SK-N-SH treated with all-trans-retinoic acid at 6 μM for 48 hours (cell line): ENCODE measurements at regions not wholly inside any gene's neighbourhood (a gene's known extent, or its start where the extent isn't known, plus 50 kb on each side); places are given as distances from the start of the nearest gene placed in this dataset.

ENCODE experiments used
- ARNTL ChIP-seq: fragments of 450-650 bp; formaldehyde crosslinking; IDR thresholded peaks from 2 replicates; pipeline ENCODE4 v1.5.0; 2020; ENCODE audit warnings: low read depth, mild to moderate bottlenecking, moderate library complexity, borderline replicate concordance
- BACH2 ChIP-seq: fragments of 250-450 bp; sonication (Bioruptor Pico); IDR thresholded peaks from 2 replicates; pipeline ENCODE4 v1.9.0; 2021; ENCODE audit warnings: mild to moderate bottlenecking, borderline replicate concordance
- CREB5 ChIP-seq: fragments of 250-450 bp; sonication (Bioruptor Pico); IDR thresholded peaks from 2 replicates; pipeline ENCODE4 v1.5.1; 2020; ENCODE audit warnings: low read depth, mild to moderate bottlenecking, moderate library complexity
- OSR1 ChIP-seq: fragments of 250-450 bp; sonication (Bioruptor Pico); IDR thresholded peaks from 2 replicates; pipeline ENCODE4 v1.8.0; 2022; ENCODE audit warnings: moderate library complexity, mild to moderate bottlenecking, inconsistent platforms
- PATZ1 ChIP-seq: fragments of 250-450 bp; sonication (Bioruptor Pico); IDR thresholded peaks from 2 replicates; pipeline ENCODE4 v1.8.0; 2020; ENCODE audit warnings: mild to moderate bottlenecking, moderate library complexity, borderline replicate concordance
- PPARA ChIP-seq: fragments of 250-450 bp; sonication (Bioruptor Pico); IDR thresholded peaks from 2 replicates; pipeline ENCODE4 v1.5.0; 2020; ENCODE audit warnings: mild to moderate bottlenecking, borderline replicate concordance
- SNAI2 ChIP-seq: fragments of 250-450 bp; sonication (Bioruptor Pico); IDR thresholded peaks from 2 replicates; pipeline ENCODE4 v1.5.0; 2020; ENCODE audit warnings: mild to moderate bottlenecking, moderate library complexity
- TOX ChIP-seq: fragments of 250-450 bp; sonication (Bioruptor Pico); IDR thresholded peaks from 2 replicates; pipeline ENCODE4 v1.8.0; 2021; ENCODE audit warnings: mild to moderate bottlenecking, moderate library complexity, borderline replicate concordance
- ZC3H10 ChIP-seq: fragments of 250-450 bp; sonication (Bioruptor Pico); IDR thresholded peaks from 2 replicates; pipeline ENCODE4 v1.5.1; 2021; ENCODE audit warnings: mild to moderate bottlenecking, moderate library complexity
- ZFP3 ChIP-seq: fragments of 250-450 bp; sonication (Bioruptor Pico); IDR thresholded peaks from 2 replicates; pipeline ENCODE4 v1.5.0; 2020; ENCODE audit warnings: mild to moderate bottlenecking, moderate library complexity
- ZFP30 ChIP-seq: fragments of 450-650 bp; formaldehyde crosslinking; IDR thresholded peaks from 2 replicates; pipeline ENCODE4 v1.5.0; 2022; ENCODE audit warnings: mild to moderate bottlenecking, moderate library complexity
- ZNF70 ChIP-seq: fragments of 450-650 bp; formaldehyde crosslinking; IDR thresholded peaks from 2 replicates; pipeline ENCODE4 v1.5.0; 2020; ENCODE audit warnings: mild to moderate bottlenecking, moderate library complexity
- ZNF8 ChIP-seq: fragments of 450-650 bp; formaldehyde crosslinking; IDR thresholded peaks from 2 replicates; pipeline ENCODE4 v1.5.0; 2020; ENCODE audit warnings: mild to moderate bottlenecking, moderate library complexity
- TF ChIP-seq, protein P1 (sequence below): fragments of 250-450 bp; sonication (Bioruptor Pico); IDR thresholded peaks from 2 replicates; pipeline ENCODE4 v1.5.0; 2020; ENCODE audit warnings: mild to moderate bottlenecking, moderate library complexity

DNA sequence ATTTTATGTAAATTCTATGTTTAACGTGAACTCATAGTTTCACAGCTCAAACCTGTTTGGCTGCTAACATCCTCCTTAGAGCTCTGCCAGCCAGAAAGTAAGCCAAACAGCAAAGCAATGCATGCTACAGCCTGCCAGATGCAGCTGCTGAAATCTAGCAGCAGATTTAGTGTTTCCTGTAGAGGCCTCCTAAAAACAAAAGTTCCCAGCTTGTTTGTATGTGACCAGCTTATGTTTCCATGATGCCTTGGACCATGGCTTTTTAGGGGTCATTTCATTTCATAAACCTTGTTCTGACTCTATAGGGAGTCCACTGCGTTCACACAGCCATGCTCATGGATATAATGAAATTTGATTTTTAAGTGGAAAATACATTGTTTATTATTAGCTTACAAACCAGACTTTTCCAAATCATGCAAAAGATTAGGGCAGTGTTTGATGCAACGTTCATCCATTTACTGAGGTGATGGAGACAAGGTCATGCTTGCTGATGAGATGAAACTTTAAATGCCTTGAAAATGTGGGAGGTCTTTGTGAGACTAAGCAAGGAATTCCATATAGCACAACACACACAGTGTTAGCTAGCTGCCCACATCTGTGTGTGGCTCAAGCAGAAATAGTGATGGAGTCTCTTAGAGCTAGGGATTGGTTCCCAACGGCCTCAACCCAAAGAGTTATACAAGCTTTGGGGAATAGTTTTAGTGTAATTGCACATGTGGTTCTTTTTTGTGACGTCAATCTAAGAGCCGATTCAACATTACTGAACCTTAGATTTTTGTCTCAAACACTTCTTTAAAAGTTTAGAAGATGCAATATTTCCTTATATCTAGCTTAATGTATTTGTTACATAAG, 157.5 kb upstream of the LRIG3 start:
- TF ChIP-seq ZFP3 (CRISPR knock-in tag) (no peak), CREB5 (CRISPR knock-in tag) (no peak), PATZ1 (CRISPR knock-in tag) (no peak), ZNF8 (CRISPR knock-in tag) (no peak), SNAI2 (no peak), ZNF70 (CRISPR knock-in tag) (no peak), BACH2 (CRISPR knock-in tag) (no peak), OSR1 (CRISPR knock-in tag) (no peak), ZFP30 (no peak), ZC3H10 (CRISPR knock-in tag) (no peak), ARNTL (CRISPR knock-in tag) (no peak), TOX (CRISPR knock-in tag) (no peak), PPARA (CRISPR knock-in tag) (no peak)
- TF ChIP-seq, protein P1, sequence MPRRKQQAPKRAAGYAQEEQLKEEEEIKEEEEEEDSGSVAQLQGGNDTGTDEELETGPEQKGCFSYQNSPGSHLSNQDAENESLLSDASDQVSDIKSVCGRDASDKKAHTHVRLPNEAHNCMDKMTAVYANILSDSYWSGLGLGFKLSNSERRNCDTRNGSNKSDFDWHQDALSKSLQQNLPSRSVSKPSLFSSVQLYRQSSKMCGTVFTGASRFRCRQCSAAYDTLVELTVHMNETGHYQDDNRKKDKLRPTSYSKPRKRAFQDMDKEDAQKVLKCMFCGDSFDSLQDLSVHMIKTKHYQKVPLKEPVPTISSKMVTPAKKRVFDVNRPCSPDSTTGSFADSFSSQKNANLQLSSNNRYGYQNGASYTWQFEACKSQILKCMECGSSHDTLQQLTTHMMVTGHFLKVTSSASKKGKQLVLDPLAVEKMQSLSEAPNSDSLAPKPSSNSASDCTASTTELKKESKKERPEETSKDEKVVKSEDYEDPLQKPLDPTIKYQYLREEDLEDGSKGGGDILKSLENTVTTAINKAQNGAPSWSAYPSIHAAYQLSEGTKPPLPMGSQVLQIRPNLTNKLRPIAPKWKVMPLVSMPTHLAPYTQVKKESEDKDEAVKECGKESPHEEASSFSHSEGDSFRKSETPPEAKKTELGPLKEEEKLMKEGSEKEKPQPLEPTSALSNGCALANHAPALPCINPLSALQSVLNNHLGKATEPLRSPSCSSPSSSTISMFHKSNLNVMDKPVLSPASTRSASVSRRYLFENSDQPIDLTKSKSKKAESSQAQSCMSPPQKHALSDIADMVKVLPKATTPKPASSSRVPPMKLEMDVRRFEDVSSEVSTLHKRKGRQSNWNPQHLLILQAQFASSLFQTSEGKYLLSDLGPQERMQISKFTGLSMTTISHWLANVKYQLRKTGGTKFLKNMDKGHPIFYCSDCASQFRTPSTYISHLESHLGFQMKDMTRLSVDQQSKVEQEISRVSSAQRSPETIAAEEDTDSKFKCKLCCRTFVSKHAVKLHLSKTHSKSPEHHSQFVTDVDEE (CRISPR knock-in tag) = no peak
